ENCODE measurements at regions not wholly inside any gene's neighbourhood (a gene's known extent, or its start where the extent isn't known, plus 50 kb on each side); places are given as distances from the start of the nearest gene placed in this dataset.

DNA sequence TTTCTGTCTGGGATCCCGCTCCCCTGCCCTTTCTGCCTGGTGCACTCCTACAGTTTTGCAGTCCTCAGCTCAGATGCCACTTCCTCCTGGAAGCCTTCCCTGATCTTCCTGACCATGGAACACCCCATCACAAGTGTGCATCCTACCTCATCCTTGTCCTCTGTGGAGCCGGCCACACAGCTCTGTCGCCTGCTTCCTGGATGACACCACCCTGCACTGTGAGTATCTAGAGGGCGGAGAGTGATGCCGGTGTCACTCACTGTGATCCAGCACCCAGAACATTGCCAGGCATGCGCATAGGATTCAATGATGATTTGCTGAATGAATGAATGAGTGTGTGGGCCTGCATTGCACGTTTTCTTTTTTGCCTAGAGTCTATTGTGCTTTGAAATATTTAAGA lies 529.9 kb downstream of the TCERG1L start:
- no peak for DNase-seq

- DNase-seq = no peak
These were observed 529.1 kb downstream of the TCERG1L start for GRCh38 chr10:130782467-130782866.

- DNase-seq = no peak
These were observed 527.2 kb downstream of the TCERG1L start for GRCh38 chr10:130784326-130784725.

DNA sequence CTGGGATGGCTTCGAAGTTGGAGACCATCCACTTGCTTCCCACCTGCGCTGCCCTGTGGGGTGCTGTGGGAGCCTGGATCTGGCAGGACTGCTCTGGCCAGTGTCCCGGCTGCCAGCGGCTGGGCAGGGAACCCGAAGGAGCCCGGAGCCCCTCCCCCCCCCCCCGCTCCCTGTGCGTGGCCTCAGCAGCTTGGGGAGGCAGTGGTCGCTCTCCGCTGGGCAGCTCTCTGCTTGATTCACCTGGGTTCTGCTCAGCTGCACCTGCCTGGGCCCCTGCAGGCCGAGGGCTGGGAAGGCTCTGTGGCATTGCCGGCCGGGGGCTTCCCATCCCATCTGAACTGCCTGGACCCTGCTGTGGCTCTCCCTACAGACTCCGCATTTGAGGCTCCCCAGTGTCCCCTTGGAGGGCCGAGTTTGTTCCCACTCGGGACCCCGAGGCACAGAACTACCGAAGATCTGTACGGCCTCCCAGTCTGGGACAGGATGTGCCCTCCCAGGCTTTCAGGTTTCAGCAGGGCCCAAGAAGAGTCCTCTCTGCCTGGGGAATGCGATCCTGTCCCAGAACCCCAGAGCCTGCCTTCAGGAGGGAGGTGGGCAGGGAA lies 525.1 kb downstream of the TCERG1L start:
- DNase-seq = no peak

- no peak for DNase-seq
These were observed 524.3 kb downstream of the TCERG1L start for GRCh38 chr10:130787243-130787642.

DNA sequence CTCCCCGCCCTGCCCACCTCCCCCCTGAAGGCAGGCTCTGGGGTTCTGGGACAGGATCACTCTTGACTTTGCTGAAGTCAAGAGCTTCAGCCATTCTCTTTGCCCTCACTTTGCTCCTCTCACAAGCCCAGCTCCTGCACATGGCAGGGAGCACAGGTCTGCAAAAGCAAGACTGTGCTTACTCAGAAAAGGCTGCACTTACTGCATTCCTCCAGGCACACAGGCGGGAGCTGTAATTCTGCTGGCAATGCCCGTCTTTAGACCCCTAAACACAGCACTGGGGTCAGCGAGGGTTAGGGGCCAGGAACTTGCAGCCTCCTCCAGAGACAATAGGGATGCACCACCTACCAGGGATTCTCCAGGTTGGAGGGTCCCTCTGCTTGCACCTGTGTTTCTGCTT lies 523.7 kb downstream of the TCERG1L start:
- no peak for DNase-seq

DNA sequence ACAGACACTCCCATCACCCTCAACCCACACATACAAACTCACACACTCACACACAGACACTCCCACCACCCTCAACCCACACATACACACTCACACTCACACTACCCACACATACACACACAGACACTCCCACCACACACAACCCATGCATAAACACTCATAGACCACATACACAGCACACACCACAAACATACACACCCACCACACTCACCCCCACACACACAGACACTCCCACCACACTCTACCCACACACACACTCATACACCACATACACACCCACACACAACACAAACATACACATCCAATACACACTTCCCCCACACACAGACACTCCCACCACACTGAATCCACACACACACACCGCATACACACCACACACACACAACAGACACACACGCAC lies 521.2 kb downstream of the TCERG1L start:
- no peak for DNase-seq

DNA sequence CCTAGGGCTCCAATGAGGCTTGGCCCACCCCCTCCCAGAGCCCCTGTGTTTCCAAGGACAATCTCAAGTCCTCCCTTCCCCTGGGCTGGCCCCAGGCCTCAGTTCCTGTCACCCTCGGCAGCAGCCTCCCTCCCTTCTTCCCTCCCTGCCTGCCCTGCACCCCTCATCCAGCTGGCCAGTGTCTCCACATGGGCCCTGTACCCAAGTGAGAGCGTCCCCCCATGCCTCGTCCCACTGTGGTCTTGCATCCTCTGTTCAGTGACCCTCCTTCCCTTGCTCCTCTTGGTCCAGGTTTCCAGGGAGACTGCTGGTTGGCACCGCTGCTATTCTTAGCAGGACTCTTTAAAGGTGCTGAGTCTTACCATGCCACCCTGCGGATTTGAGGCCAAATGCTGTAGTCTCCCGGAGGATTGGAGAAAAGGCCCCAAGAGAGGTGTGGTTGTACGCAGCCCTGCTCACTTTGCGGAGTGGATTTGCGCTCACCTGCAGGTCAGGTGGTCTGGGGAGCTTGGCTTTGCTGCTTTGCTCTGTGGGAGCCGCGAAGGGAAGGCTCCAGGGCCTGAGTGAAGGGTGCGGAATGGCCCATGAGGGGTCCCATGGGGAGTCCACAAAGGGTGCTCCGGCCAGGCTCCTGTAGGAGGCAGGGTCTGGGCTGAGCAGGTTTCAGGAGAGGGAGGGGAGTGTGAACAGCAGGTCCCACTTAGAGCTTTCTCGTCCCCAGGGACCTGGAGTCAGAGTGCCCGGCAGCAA lies 519.2 kb downstream of the TCERG1L start:
- no peak for DNase-seq

GRCh38 chr10:130795819-130796218 lies 515.7 kb downstream of the TCERG1L start:
- no peak for DNase-seq

DNA sequence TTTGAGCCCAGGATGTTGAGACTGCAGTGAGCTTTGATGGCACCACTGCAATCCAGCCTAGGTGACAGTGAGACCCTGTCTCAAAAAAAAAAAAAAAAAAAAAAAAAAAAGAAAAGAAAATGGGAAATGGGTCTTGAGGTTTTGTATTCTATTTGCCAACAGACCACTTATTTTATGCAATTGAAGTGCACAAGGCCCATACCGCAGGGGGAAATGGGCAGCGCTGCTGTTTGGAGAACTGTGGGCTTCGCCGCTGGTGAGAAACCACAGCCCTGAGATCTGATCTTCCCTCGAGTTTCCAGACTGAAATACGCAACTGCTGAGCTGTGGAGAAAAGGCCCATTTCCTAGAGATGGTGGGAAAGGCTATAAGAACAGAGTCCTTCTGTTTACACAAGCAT lies 512.0 kb downstream of the TCERG1L start:
- DNase-seq = no peak

GRCh38 chr10:130800281-130800680 lies 511.2 kb downstream of the TCERG1L start:
- no peak for DNase-seq

DNA sequence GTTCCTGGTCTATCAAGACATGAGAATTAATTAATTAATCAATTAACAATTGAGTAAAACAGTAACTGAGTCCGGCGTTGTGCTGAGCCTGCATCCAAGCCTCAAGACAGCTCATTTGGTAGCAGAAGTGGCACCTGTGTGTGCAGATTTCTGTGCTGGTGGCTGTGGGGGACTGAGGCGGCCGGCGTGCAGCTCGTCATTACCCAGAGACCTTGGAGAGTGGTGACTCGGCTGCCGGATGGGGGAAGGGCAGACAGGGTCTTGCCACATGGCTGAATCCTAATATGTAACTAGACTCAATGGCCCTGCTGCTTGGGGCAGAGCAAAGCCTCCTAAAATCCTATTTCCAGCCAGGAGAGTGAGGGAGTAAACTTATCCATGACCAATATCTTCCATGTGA lies 510.2 kb downstream of the TCERG1L start:
- no peak for DNase-seq

- no peak for DNase-seq
These were observed 509.7 kb downstream of the TCERG1L start for GRCh38 chr10:130801784-130802183.

- no peak for DNase-seq
These were observed 509.2 kb downstream of the TCERG1L start for GRCh38 chr10:130802301-130802700.

DNA sequence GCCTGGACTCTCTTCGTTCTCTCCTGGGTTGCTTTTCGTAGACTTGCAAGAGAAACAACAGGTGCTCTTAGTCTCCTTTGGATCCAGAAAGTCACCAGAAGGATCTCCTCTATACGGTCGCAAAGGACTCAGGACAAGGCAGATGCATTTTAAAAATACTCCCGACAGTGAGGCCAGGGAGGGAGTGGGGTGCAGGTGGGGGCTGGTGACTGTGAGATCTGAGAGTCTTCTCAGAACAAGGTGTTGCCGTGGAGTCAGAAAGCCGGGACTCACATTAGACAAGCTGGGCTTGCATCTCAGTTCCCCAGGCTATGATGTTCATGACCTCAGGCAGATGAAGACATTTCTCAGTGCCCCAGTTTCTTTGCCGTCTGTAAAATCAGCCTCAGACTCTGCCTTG lies 507.2 kb downstream of the TCERG1L start:
- no peak for DNase-seq

GRCh38 chr10:130804778-130805634 lies 506.5 kb downstream of the TCERG1L start:
- no peak for DNase-seq

DNA sequence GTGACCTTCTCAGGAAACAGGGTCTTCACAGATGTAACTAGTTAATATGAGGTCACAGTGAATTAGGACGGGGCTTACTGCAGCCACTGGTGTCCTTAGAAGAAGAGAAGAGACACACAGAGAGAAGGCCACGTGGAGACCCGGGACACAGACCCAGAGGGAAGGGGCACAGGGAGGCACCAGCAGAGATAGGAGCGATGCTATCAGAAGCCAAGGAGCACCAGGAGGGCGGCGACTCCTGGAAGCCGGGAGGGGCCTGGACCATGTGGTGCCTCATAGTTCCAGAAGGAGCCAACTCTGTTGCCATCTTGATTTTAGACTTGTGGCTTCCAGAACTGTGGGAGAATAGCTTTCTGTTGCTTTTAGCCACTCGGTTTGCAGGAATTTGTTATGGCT lies 505.9 kb downstream of the TCERG1L start:
- no peak for DNase-seq

DNA sequence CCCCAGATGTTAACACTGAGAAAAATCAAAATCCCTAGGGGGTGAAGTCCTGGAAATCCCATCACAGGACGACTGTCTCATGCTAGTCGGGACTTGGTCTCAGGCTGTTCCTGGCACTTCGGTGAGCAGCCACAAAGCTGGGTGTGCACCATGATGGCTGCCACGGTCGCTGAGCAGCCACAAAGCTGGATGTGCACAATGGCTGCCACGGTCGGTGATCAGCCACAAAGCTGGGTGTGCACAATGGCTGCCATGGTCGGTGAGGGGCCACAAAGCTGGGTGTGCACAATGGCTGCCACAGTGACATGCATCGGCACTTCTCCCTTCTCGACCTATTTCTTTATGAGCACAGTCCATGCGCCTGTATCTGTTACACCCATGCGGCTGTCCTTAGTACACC lies 505.1 kb downstream of the TCERG1L start:
- DNase-seq = no peak

- DNase-seq = no peak
These were observed 504.4 kb downstream of the TCERG1L start for GRCh38 chr10:130807096-130807495.

DNA sequence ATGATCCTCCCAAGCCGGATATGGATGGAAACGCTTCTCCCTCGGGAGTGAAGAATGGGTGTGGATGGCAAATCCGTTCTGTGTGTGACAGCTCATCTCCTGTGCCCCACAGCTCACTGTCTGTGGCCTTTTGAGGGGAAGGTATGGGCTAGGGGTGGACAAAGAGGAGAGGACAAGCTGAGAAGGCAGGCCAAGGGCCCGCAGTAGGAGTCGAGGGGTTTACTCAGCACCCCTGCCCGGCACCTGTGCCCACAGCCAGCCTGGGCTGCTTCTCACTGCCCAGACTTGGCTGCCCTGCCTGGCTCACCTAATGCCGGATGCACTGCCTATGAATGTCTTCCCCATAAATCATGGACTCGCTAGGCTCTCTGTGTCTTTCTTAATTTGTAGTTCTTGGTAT lies 503.8 kb downstream of the TCERG1L start:
- no peak for DNase-seq

DNA sequence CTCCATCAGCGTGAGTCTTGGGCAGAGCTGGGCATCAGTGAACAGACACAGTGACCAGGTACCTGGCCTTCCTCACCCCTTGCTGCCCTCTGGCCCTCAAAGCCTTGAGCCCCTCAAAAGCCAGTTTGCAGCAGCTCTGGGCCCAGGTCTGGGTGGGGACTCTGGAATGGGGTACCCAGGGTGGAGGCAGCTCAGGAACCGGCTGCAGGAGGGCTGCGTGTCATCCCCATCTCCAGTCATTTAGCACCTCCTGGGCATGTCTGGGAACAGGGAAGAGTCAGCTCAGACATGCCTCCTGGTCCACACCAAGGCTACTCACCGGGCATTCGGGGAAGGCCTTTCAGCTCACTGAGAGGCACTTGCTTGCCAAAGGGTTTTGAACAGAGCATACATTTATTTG lies 503.3 kb downstream of the TCERG1L start:
- no peak for DNase-seq

DNA sequence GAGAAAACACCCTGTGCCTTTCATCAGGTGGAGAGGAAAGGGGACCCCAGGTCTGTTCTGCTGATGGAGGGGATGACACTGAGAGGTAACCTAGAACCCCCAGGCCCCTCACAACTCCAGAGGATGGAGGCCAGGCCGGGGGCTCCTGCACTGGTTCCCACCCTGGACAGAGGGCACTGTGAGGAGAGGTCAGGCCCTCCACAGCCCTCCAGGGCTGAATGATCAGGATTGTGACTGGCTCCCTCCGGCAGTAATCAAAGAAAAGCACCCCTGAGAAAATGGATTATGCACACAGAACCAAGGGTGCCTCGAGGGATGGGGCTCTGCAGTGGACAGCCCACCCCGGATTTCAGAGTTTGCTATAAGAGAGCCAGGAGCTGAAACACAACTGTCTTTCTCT lies 502.8 kb downstream of the TCERG1L start:
- no peak for DNase-seq

- no peak for DNase-seq
These were observed 502.3 kb downstream of the TCERG1L start for GRCh38 chr10:130809181-130809580.

All from Kasumi-1 (cell line).